Tibial nerve (tissue), 4 donors: ENCODE measurements at regions not wholly inside any gene's neighbourhood (a gene's known extent, or its start where the extent isn't known, plus 50 kb on each side); places are given as distances from the start of the nearest gene placed in this dataset.
A peak's percentile ranks its signal among the peaks of the same experiment; 100 is the strongest.

Experiments used
- EP300 ChIP-seq, 2 donors: sonication (generic); formaldehyde crosslinking; IDR thresholded peaks; one replicate each; pipeline ENCODE4 v1.6.1; 2017; ENCODE audit warnings: antibody characterized with exemption in 2 of 2, mild to moderate bottlenecking in 1 of 2
- TF ChIP-seq, protein P1 (sequence below), 5 experiments: fragments of 200-600 bp in 3 of 5; fragments of 450-650 bp in 2 of 5; sonication (generic) in 3 of 5; IDR thresholded peaks; one replicate each; pipeline ENCODE4 v1.5.1; 2016 to 2019; ENCODE audit warnings: antibody characterized with exemption in 5 of 5, mild to moderate bottlenecking in 3 of 5, moderate library complexity in 2 of 5

DNA sequence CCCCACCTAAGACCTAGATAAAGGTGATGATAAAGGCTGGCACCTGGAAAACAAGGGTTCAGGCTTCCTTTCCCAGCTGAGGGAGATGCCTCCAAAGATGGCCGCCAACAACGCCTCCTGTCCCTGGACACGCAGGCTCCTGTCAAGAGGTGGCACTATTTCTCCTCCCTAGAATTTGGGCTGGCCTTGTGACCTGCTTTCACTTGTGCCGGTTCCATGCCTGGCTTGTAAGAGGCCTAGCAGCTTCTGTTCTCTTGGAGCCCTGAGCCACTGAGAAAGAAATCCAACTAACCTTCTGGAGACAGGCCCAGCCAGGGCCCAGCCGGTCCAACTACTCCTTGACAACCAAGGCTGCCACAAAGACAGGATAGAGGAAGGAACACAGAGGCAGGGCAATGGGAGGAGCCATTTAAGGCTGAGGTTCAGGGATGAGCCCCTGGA, 60.2 kb upstream of the RALY start:
- TF ChIP-seq, protein P1, sequence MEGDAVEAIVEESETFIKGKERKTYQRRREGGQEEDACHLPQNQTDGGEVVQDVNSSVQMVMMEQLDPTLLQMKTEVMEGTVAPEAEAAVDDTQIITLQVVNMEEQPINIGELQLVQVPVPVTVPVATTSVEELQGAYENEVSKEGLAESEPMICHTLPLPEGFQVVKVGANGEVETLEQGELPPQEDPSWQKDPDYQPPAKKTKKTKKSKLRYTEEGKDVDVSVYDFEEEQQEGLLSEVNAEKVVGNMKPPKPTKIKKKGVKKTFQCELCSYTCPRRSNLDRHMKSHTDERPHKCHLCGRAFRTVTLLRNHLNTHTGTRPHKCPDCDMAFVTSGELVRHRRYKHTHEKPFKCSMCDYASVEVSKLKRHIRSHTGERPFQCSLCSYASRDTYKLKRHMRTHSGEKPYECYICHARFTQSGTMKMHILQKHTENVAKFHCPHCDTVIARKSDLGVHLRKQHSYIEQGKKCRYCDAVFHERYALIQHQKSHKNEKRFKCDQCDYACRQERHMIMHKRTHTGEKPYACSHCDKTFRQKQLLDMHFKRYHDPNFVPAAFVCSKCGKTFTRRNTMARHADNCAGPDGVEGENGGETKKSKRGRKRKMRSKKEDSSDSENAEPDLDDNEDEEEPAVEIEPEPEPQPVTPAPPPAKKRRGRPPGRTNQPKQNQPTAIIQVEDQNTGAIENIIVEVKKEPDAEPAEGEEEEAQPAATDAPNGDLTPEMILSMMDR (IDR thresholded peaks at IDR 0.05): peak in 4 of 5 experiments; percentile 14 to 59 (median 36)
- peak in 1 of 2 donors; percentile 9 for TF ChIP-seq EP300 (IDR thresholded peaks at IDR 0.05)
